GM19324 (cell line): ENCODE measurements at regions not wholly inside any gene's neighbourhood (a gene's known extent, or its start where the extent isn't known, plus 50 kb on each side); places are given as distances from the start of the nearest gene placed in this dataset.
"Not testable (repeated sequence)": the region's sequence is repeated elsewhere in the genome, so short reads cannot be mapped to it uniquely, and the experiment has no call there.

Experiments
- ATAC-seq: cut with Tn5 transposase; IDR thresholded peaks from one replicate; pipeline ENCODE4 v1.9.1; 2021; ENCODE audit warnings: mild to moderate bottlenecking, moderate library complexity; ENCODE audit not compliant: unreplicated experiment, low FRiP score

GRCh38 chr20:52348434-52348833 lies 156.9 kb upstream of the ZFP64 start:
- ATAC-seq = no peak

GRCh38 chr20:52346797-52347196 lies 155.2 kb upstream of the ZFP64 start:
- ATAC-seq = no peak

GRCh38 chr20:52342913-52343312 lies 151.3 kb upstream of the ZFP64 start:
- no peak for ATAC-seq

- ATAC-seq = no peak
Measured at GRCh38 chr20:52340036-52340634, 148.6 kb upstream of the ZFP64 start.

GRCh38 chr20:52332649-52333250 lies 141.2 kb upstream of the ZFP64 start:
- no peak for ATAC-seq

GRCh38 chr20:52332230-52332629 lies 140.7 kb upstream of the ZFP64 start:
- ATAC-seq = no peak

GRCh38 chr20:52331655-52332054 lies 140.1 kb upstream of the ZFP64 start:
- no peak for ATAC-seq

GRCh38 chr20:52321396-52321795 lies 129.8 kb upstream of the ZFP64 start:
- ATAC-seq = no peak

GRCh38 chr20:52318651-52319050 lies 127.1 kb upstream of the ZFP64 start:
- no peak for ATAC-seq

GRCh38 chr20:52313341-52313963 lies 121.9 kb upstream of the ZFP64 start:
- ATAC-seq = no peak

- no peak for ATAC-seq
Measured at GRCh38 chr20:52312132-52312729, 120.7 kb upstream of the ZFP64 start.

GRCh38 chr20:52311209-52311794 lies 119.7 kb upstream of the ZFP64 start:
- no peak for ATAC-seq

- ATAC-seq = no peak
Measured at GRCh38 chr20:52309181-52309580, 117.6 kb upstream of the ZFP64 start.

- ATAC-seq = no peak
Measured at GRCh38 chr20:52306477-52306876, 114.9 kb upstream of the ZFP64 start.

- ATAC-seq = no peak
Measured at GRCh38 chr20:52305858-52306257, 114.3 kb upstream of the ZFP64 start.

GRCh38 chr20:52305024-52305645 lies 113.6 kb upstream of the ZFP64 start:
- no peak for ATAC-seq

GRCh38 chr20:52303281-52303950 lies 111.8 kb upstream of the ZFP64 start:
- ATAC-seq = no peak

GRCh38 chr20:52302736-52303135 lies 111.2 kb upstream of the ZFP64 start:
- no peak for ATAC-seq

- not testable (repeated sequence) for ATAC-seq
Measured at GRCh38 chr20:52302051-52302450, 110.5 kb upstream of the ZFP64 start.

GRCh38 chr20:52295556-52295955 lies 104.0 kb upstream of the ZFP64 start:
- no peak for ATAC-seq
